GM13976 (cell line): ENCODE measurements at regions not wholly inside any gene's neighbourhood (a gene's known extent, or its start where the extent isn't known, plus 50 kb on each side); places are given as distances from the start of the nearest gene placed in this dataset.

Source experiments
- DNase-seq: peaks from one replicate; pipeline ENCODE4 v3.0.0; 2012; ENCODE audit warnings: low spot score
- in situ Hi-C: fragments of 300-500 bp; cut with MboI; formaldehyde crosslinking; loops from one replicate; pipeline ENCODE4 v1.12.0; 2022; ENCODE audit warnings: low sequenced_read_pairs, mixed read lengths, inconsistent platforms; ENCODE audit not compliant: unreplicated experiment
- TF ChIP-seq, protein P1 (sequence below): IDR thresholded peaks from 2 replicates; pipeline ENCODE4 v1.5.1; 2012; ENCODE audit warnings: borderline replicate concordance, mild to moderate bottlenecking; ENCODE audit not compliant: insufficient read depth; ENCODE audit errors: extremely low read depth, missing control alignments, control extremely low read depth

DNA sequence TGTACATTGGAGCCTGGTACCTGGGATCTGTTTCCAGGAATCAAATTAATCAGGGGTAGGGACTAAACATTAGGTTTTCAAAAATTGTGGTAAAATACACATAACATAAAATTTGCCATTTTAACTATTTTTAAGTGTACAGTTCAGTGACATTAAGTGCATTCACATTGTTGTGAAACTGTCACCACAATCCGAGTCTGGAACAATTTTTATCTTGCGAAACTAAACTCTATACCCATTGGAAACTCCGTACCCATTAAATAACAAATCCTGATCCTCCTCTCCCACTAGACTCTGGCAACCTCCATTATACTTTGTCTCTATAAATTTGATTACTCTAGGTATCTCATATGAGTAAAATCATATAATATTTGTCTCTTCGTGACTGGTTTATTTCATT lies 486.2 kb downstream of the GADD45G start:
- DNase-seq = no peak
- in situ Hi-C loops = no loop called here
- TF ChIP-seq, protein P1, sequence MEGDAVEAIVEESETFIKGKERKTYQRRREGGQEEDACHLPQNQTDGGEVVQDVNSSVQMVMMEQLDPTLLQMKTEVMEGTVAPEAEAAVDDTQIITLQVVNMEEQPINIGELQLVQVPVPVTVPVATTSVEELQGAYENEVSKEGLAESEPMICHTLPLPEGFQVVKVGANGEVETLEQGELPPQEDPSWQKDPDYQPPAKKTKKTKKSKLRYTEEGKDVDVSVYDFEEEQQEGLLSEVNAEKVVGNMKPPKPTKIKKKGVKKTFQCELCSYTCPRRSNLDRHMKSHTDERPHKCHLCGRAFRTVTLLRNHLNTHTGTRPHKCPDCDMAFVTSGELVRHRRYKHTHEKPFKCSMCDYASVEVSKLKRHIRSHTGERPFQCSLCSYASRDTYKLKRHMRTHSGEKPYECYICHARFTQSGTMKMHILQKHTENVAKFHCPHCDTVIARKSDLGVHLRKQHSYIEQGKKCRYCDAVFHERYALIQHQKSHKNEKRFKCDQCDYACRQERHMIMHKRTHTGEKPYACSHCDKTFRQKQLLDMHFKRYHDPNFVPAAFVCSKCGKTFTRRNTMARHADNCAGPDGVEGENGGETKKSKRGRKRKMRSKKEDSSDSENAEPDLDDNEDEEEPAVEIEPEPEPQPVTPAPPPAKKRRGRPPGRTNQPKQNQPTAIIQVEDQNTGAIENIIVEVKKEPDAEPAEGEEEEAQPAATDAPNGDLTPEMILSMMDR = no peak

DNA sequence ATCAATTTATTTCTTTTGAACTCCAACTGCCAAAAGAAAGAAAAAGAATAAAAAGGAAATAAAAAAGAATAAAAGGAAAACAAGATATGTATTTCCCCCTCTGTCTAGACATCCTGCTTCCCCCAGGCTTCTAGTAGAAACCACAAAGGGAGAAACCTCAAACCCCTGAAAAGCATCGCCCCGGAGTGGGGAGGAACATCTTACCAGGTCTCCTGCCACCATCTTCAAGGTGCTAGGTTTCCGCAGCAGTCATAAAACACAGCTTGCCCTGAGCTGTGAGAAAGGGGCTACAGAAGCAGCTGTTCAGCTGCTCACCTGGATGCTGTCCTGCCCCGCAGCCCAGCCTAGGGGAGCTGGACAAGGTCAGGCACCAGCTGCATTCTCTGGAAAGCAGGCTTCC lies 487.7 kb downstream of the GADD45G start:
- TF ChIP-seq, protein P1 = no peak
- no peak for DNase-seq
- in situ Hi-C loops = no loop called here

DNA sequence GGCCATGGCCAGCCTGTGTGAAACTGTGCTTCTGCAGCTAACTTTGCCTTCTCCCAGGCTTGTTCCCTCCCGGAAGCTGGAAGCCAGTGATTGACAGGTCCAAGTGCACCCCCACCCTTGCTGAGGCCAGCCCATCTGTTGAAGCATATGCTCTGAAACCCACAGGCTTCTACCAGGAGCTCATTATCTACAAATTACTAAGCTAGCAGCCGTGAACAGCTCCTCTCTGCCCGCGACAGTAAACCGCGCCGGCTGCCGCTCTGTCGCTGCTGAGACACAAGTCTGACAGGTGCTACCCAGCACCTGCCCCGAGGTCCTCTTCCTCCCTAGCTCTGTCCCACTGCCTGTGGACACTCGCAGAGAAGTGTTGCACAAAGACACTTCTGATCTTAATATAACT lies 490.9 kb downstream of the GADD45G start:
- DNase-seq = no peak
- in situ Hi-C loops = no loop called here
- TF ChIP-seq, protein P1 = no peak

DNA sequence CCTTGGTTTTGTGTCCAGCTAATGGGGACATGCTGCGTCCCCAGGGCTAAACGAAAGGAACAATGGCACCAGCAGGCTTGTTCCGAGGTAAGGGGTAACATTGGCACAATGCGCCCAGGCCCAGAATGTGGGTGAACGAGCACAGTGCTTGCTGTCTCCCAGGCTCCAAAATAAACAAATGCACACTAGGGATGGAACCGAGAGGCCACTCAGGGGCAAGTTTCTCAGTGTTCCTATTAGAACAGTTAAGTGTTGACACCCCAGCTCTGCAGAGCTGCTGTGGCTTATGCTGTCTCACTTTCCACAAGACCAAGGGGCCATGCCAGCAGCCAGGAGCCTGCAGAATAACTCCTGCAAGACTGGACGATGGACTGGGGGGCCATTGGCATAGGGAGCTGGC lies 492.4 kb downstream of the GADD45G start:
- no peak for DNase-seq
- TF ChIP-seq, protein P1 = no peak
- in situ Hi-C loops = no loop called here

DNA sequence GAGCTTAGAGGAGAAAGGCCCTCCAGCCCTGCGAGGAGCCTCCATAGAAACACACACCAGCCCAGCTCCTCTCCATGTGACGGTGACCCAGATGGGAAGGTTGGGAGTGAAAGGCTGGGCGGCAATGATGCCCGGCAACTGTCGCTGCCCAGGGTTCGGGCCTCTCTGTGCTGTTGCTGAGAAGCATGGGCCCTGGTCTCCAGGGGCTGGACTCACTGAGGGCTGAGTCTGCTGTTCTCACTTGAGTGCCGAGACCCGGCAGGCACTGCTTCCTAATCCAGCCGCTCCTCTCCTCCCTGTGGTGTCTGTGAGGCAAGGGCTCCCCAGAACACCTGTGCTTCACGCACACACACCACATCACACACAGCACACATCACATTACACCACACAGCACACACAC lies 493.6 kb downstream of the GADD45G start:
- in situ Hi-C loops = no loop called here
- TF ChIP-seq, protein P1 = no peak
- DNase-seq = no peak

DNA sequence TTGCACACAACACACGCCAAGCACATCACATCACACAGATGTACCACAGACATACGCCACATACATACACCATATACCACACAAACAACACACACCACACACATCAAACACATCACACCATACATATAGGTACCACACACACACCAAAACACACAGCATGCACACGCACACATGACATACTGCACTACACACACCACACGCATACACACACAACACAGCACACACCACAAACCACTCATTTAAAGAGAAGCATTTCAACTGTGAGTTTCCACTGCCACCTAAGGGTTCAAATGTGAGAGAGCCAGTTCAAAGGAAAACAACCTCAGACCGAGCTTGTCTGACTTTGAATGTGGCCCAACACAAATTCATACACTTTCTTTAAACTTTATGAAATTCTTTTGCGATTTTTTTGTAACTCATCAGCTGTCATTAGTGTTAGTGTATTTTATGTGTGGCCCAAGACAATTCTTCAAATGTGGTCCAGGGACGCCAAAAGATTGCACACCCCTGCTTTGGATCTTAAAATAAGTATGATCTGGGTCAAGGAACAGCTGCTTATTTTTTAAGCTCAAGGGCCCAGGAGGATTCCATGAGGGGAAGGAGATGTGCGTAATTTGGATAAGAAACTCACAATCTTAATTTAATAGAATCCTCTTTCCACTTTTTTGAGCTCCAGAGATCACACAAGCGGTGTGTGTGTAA lies 494.6 kb downstream of the GADD45G start:
- TF ChIP-seq, protein P1 = peak; percentile 6
- no peak for DNase-seq

More for the DNA sequence above, 494.6 kb downstream of the GADD45G start:
- in situ Hi-C loops = no loop called here
